Neural progenitor cell (in vitro differentiated cells): ENCODE measurements at regions not wholly inside any gene's neighbourhood (a gene's known extent, or its start where the extent isn't known, plus 50 kb on each side); places are given as distances from the start of the nearest gene placed in this dataset.

ENCODE experiments used
- EZH2 ChIP-seq: fragments of 200-600 bp; sonication (generic); IDR thresholded peaks from 2 replicates; pipeline ENCODE4 v1.6.1; 2017; ENCODE audit warnings: antibody characterized with exemption, mild to moderate bottlenecking, moderate library complexity
- TF ChIP-seq, protein P1 (sequence below): fragments of 200-600 bp; sonication (generic); IDR thresholded peaks from 2 replicates; pipeline ENCODE4 v1.5.1; 2017; ENCODE audit warnings: antibody characterized with exemption, mild to moderate bottlenecking

- TF ChIP-seq, protein P1, sequence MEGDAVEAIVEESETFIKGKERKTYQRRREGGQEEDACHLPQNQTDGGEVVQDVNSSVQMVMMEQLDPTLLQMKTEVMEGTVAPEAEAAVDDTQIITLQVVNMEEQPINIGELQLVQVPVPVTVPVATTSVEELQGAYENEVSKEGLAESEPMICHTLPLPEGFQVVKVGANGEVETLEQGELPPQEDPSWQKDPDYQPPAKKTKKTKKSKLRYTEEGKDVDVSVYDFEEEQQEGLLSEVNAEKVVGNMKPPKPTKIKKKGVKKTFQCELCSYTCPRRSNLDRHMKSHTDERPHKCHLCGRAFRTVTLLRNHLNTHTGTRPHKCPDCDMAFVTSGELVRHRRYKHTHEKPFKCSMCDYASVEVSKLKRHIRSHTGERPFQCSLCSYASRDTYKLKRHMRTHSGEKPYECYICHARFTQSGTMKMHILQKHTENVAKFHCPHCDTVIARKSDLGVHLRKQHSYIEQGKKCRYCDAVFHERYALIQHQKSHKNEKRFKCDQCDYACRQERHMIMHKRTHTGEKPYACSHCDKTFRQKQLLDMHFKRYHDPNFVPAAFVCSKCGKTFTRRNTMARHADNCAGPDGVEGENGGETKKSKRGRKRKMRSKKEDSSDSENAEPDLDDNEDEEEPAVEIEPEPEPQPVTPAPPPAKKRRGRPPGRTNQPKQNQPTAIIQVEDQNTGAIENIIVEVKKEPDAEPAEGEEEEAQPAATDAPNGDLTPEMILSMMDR: no peak
- TF ChIP-seq EZH2: no peak
Observed at GRCh38 chr17:13420878-13421277, 180.9 kb downstream of the HS3ST3A1 start.
